OCI-LY1 (cell line): ENCODE measurements at regions not wholly inside any gene's neighbourhood (a gene's known extent, or its start where the extent isn't known, plus 50 kb on each side); places are given as distances from the start of the nearest gene placed in this dataset.

Source experiments
- EZH2 ChIP-seq: fragments of 200-600 bp; sonication (generic), shearing (Covaris generic); IDR thresholded peaks from 2 replicates; pipeline ENCODE4 v1.8.0; 2017; ENCODE audit warnings: borderline replicate concordance, mixed run types, mild to moderate bottlenecking, antibody characterized with exemption, low read length, moderate library complexity, mixed read lengths
- TF ChIP-seq, protein P1 (sequence below): fragments of 200-600 bp; sonication (generic), shearing (Covaris generic); IDR thresholded peaks from 2 replicates; pipeline ENCODE4 v1.5.1; 2017; ENCODE audit warnings: mild to moderate bottlenecking, antibody characterized with exemption, low read length, moderate library complexity, mixed read lengths

- TF ChIP-seq, protein P1, sequence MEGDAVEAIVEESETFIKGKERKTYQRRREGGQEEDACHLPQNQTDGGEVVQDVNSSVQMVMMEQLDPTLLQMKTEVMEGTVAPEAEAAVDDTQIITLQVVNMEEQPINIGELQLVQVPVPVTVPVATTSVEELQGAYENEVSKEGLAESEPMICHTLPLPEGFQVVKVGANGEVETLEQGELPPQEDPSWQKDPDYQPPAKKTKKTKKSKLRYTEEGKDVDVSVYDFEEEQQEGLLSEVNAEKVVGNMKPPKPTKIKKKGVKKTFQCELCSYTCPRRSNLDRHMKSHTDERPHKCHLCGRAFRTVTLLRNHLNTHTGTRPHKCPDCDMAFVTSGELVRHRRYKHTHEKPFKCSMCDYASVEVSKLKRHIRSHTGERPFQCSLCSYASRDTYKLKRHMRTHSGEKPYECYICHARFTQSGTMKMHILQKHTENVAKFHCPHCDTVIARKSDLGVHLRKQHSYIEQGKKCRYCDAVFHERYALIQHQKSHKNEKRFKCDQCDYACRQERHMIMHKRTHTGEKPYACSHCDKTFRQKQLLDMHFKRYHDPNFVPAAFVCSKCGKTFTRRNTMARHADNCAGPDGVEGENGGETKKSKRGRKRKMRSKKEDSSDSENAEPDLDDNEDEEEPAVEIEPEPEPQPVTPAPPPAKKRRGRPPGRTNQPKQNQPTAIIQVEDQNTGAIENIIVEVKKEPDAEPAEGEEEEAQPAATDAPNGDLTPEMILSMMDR = no peak
- no peak for TF ChIP-seq EZH2
Measured at GRCh38 chr3:104133630-104134029, 1233.1 kb upstream of the ALCAM start.
